ENCODE measurements at regions not wholly inside any gene's neighbourhood (a gene's known extent, or its start where the extent isn't known, plus 50 kb on each side); places are given as distances from the start of the nearest gene placed in this dataset.
"Not testable (repeated sequence)": the region's sequence is repeated elsewhere in the genome, so short reads cannot be mapped to it uniquely, and the experiment has no call there.

DNA sequence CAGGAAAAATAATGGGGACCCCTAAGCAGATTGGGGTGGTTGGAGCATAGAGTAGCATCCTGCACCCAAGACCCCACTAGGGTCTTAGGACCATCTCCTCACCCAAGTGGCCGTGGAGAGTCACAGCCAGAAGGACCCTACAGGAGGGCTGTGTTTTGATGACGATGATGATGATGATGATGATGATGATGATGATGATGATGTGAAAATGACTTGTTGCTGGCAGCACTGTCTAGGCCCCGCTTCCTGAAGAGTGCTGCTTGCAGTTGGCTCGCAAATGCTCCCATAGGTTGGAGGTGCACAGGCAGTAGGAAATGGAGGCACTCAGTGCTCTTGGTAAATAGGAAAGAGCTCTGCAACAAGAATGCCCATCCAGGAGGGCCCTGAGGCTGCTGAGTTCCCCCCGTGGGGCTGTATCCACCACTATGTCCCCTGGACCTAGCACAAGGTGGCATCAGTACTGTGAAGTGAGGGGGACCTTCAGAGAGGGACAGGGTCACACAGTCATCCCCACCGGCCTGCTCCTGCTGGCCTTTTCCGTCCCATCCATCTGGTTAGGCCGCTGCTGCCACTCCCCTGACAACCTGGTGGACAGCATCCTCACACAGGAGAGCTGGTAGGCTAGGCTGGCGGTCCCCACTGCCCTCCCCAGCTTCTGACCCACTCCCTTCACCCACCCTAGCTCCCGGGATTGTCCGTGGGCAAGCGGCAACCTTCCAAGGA lies 139.6 kb downstream of the FOXD2 start:
- no peak for DNase-seq

DNA sequence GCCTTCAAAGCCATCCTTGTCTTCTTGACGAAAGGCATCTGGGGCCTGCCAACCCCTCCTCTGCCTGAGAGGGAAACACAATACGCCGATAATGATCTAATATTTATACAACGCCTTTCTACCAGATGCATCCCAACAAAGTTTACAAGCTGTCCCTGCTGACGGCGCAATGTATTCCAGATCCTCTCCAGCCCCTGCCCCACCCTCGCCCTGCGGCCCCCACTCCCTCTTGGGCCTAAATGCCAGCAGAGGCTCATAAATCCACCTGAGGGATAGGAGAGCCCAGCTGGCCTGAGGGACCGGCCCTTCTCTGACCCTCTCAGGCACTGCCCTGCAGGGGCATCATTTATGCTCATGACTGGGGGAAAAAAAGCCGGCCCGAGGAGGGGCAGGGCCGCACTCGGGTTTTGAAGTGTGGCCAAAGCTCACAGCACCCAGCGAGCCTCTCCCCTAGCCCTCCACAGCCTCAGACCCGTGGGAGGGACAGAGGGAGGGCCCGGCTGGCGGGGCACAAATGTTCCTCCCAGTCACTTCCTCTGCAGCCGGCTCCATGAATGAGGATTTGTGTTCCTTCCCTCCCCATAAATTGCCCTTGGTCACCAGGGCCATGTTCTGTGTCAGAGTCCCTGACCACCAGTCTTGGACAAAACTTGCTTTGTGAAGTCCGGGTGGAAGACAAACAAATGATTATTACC lies 140.3 kb downstream of the FOXD2 start:
- no peak for DNase-seq

DNA sequence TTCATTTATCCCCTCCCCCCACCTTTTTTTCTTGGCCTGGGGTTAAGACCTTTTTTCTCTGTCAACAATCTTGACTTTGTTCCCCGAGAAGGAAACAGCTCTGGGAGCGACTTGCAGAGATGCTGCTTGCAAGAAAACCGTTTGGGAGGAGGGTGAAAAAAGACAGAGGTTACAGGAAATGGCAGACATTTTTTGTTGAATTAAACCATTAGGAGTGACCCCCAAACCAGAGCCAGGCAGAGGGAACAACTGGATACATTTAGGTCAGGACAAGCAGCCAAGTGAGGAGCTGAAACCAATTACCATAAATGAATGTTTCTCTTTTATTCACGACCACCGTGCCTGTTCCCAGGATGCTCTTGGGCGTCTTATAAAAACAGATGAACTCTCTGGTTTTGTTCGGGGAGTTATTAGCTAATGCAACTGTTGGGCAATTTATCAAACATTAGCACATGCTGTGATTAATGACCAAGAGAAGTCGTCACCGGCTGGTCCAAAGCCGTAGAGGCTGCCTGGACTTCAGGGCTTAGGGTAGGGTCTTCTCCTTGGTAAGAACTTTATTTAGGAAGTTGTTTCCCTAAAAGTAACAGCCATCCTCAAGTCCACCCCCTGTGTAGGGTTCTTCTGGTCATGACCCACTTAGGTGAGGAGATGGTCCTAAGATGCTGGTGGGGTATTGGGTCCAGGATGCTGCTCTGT lies 141.0 kb downstream of the FOXD2 start:
- no peak for DNase-seq

DNA sequence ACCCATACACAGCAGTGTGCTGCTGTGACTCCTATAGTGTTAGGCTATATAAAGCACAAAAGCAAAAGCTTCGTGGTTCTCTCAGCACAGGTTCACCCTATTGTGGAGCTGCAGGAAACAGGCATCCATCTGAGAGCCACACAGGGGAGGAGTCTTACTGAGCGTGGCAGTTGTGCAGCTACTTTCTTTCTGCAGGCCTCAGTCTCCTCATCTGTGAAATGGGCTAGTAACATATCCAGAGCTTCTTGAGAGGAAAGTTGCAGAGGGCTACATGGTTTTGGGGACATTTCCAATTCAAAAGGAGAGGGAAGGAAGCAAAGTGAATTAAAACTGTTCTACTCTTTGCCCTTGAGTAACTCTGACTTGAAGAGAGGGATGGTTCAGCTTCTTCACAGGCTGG lies 142.0 kb downstream of the FOXD2 start:
- no peak for DNase-seq

DNA sequence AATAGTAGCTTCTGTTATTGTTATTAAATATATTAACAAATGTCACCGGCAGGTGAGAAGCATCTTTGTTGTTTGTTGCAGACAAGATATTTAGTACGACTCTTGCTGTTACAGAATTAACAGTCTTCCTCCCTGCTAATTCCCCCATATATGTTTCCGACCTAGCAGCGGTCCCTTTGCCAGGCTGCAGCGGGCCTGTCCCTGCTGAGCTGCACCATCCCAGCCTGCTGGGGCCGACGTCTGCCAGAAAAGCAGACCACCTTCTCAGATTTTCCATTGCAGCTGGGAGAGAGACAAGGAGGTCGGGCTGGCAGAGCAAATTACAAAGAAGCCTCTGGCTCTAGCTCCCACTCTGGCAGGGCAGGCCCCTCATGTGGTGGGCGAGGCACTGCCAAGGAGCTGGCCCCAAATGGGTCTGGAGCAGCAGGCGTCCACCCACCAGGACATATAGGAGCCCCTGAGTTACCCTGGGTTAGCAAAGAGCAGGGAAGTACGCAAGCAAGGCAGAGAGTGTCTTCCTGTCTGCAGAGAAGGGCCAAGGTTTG lies 142.7 kb downstream of the FOXD2 start:
- no peak for DNase-seq

DNA sequence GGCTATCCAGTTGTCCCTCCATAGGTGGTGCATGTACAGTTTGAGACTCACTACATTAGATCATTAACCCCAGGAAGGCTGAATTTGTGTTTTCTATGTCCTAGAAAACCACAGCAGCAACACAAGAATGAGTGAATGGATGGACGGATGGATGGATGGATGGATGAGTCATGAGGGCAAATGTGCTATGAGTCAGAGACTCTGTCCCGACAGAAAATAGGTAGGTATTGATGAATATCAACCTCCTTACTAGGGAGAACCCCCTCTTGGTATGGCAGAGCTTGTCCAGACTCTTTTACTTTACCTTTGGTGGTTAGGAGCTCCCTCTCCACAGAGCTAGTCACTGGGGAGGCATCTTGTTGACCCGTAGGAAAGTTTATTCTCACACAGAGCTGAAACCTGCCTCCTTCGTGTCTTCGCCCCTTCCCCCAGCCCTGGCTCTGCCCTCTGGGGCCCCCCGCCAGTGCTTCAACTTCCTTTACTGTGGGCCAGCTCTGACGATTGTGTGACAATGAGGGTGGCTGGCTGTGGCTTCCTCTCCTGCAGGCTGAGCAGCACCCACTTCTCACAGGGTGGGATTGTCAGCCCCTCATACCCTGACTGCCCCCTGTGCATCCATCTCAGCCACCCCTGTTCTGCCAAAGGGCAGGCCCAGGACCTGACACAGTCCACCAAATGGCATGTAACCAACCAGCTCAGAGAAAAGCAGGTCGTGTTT lies 145.2 kb downstream of the FOXD2 start:
- no peak for DNase-seq

DNA sequence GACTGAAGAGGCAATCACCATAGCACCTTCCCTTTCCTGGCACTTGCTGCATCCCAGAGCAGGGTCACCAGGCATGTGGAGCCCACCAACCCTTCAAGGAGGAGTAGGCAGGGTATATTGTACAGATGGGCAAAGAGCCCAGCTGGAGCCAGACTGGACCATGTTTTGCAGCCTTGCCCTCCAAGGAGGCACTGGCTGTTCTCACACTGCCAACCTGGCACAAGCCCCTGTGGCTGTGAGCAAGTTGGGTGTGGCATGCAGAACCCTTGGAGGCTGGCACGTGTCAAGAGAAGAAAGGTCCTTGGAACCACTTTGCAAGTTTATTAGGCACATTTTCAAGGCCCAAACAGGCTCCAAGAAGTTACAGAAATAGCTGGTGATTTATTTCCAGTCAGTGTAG lies 146.4 kb downstream of the FOXD2 start:
- DNase-seq, result no peak

DNA sequence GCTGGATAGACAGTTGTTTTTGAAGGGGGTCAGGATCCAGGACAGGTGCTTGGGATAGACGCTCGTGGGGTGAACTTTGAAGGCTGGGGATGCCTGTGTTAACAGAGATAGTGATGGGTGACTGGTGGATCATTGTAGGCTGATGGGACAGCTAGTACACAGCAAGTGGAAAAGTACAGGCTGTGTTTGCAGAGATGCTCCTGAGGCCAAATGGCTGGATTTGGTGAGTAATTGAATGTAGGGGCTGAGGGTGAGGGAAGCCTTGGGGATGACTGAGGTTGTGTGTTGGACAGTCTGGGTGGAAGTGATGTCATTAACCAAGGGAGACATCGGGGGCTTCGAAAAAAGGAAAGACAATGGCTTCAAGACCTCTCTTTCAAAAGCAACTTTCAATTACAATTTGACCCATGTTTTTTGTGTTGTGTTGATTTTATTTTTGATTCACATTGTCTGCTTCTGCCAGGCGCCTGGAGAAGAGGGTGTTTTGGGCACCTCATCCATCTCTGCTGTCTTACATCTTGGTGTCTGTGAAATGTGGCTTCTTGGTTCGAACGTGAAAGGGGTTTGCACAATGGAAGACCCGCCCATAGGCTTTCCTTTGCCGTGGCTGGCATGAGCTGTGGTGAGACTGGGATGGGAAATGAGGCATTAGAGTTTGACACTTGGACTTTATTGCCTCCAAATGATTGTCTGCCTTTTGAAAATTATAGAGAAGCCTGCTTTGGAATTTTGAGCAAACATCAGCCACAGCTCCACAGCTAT lies 147.5 kb downstream of the FOXD2 start:
- DNase-seq, result no peak

DNA sequence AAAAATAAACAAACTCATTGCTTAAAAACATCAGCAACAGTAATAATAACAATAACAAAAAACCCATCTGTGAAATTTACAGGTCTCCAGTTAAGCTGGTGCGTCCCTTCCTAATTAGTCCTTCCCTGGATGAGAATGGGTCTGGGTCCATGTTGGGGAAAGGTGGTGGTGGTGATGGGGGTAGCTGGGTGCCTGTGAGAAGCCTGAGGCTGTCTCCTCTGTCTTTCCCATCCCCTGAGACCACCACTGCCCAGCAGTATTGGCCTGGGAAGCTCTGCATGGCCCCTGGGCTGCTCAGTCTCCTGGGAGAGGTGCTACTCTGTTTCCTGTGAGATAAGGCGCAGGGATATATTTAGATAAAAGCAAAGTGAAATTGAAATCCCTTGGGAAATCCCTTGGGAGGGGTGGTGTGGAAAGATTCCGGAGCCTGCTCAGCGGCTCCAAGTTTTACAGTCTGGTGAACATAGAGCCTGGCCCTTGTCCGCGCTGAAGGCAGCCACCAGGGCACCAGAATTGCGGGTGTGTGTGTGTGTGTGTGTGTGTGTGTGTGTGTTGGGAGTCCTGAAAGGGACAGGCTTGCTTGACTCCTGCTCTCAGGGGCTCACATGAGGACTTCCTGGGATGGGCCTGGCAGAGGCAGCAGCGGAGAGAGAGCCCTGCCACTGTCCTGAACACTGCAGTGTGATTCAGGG lies 150.2 kb downstream of the FOXD2 start:
- DNase-seq, result no peak

DNA sequence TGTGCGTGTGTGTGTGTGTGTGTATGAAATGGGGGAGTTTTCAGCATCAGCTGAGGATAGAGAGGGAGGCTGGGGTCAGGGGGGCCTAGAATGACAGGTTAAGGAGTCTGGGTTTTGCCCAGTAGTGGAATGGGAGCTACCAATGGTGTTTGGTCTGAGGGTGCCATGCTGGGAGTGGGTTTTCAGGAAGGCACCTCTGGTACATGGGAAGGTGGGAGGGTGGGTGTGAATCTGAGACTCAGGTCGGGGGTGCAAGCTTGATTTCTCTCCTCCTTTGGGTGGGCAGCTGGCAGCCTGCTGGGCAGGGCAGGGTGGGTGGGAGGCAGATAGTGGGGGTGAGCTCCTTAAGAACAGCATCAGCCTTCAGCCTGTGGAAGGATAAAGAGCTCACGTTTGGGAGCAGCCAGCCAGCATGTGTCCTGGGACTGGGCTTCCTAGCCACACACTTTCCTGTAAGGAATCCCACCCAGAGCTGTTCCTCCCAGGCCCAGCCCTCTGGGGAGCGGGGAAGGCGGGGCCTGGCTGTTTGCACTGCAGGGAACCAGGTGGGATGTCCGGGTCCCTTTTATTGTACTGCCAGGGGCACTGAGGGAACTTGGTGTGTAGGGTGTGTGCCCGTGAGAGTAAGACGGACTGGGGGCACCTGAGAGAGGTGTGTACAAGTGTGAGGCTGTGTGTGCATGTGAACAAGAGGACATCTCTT lies 152.8 kb downstream of the FOXD2 start:
- no peak for DNase-seq

DNA sequence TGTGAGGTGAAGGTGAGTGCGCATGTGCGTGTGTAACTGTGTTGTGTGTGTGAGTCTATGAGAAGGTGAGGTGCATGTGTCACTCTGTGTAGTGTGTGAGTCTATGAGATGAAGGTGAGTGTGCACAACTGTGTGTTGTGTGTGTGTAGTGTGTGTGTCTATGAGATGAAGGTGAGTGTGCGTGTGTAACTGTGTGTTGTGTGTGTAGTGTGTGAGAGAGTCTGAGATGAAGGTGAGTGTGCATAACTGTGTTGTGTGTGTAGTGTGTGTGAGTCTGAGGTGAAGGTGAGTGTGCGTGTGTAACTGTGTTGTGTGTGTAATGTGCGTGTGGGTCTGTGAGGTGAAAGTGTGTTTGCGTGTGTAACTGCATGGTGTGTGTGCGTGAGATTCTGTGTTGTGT lies 154.0 kb downstream of the FOXD2 start:
- DNase-seq, result no peak

DNA sequence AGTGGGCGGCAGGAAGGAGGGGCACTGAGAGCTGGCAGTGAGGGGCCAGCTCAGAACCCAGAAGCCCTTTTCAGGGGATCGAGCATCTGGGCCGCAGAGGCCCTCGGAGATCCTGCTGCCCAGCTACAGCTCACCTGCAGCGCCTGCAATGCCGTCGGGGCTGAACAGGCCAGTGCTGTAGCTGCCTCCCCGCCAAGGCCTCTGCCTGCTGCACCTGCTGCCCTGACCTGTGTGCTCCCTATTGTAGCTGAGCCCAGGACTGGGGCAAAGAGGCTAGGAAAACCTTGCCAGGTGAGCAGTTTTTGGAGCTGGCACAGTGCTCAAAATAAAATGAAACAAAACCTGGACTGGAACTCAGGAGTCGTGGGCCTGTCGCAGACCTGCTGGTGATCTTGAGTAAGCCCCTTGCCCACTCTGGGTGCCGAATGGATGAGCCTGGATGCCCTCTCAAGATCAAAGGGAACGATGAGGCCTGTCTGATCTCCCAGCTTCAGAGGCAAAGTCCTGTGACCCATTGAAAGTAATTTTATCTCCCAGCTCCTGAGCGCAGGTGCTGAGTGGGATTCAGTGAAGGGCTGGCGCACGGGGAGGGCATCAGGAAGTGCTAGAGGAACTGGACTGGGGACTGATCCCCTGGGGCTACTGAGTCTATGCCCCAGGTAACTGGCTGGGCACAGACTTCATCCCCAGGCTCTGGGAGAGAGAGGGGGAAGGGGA lies 154.6 kb downstream of the FOXD2 start:
- DNase-seq, result no peak

DNA sequence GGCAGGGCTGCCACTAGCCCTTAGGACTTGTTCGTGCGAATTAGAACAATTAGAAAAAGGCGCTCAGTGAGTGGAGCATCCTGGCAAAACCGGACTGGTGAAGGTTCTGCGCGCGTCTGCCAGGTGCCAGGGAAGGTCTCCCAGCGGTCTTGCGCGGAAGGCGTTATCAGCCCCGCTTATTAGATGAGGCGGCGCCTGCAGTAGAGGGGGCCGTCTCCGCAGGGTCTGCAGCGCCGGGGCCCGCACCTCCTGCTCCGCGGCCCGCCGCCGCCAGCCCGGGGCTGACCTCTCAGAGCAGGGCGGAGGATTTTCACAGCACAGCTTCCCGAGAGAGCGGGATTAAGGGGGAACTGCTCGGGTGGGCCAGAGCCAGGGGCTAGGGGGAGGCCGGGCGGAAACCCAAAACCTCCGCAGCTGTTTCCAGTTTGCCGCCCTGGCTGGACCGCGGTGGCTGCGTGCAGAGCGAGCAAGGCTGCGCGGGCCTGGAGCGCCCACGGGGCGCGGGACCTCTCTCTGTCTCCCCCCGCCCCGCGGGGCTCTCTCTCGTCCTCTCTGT lies 155.2 kb downstream of the FOXD2 start:
- DNase-seq, result no peak

DNA sequence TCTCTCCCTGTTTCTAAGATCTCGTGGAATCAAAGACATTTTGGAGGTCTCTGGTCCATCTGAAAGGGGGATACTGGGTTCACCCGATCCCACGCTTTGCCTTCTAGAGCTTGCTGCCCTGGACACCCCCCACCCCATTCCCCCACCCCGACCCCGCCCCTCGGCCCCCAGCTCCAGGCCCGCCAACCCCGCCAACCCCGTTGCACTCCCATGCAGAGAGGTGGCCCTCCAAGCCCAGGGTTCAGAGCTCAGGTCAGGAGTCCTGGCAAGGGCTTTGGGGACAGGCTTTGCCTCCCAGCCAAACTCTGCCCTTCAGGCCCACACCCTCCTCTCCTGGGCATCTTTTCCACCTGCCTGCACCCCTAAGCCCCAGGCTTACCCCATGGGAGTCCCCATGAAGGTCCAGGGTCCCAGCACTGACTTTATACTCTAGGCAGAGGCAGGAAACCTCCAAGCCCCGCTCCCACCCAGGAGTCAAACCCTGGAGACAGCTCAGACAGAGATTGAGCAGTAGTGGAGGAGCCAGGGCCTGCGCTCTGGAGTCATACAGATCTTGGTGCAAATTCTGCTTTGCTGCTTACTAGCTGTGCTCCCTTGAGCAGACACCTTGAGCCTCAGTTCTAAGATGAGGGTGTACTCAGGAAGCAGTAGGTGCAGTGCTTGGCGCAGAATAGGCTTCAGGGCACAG lies 155.9 kb downstream of the FOXD2 start:
- no peak for DNase-seq

DNA sequence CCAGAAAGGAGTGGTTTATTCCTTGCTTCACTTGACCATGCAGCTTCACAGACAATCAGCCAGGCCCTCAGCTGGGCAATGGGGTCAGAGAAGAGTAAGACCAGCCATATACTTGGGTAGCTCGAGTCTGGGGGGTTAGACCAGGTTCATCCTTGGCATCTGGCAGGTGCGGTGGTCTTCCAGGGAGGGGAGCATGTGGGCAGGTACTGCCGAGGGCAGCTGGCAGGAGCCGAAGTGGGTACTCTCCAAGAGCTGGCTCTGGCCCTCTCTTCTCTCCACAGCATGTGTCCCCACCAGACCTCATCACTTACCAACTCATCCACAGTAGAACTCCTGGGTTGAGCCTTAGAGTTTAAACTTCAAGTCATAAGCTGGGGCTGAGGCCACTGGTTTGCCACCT lies 156.8 kb downstream of the FOXD2 start:
- DNase-seq, result no peak

DNA sequence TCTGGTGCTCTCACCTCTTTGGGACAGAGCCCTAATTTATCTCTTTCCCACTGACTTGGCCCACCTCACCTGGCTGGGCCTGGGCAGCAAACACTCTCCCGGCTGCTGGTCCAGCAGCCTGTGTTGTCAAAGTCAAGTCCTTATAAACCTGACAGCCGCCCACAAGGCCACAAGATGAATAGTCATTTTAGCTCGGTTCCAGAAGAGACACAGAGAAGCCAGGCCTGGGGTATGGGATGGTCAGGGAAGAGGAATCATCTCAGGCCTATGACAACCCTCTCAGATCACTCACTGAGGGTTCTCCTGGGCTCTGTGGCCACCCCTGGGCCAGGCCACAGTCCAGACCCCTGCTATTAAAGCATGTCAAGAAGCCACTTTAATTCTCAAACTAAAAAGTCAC lies 158.5 kb downstream of the FOXD2 start:
- no peak for DNase-seq

DNA sequence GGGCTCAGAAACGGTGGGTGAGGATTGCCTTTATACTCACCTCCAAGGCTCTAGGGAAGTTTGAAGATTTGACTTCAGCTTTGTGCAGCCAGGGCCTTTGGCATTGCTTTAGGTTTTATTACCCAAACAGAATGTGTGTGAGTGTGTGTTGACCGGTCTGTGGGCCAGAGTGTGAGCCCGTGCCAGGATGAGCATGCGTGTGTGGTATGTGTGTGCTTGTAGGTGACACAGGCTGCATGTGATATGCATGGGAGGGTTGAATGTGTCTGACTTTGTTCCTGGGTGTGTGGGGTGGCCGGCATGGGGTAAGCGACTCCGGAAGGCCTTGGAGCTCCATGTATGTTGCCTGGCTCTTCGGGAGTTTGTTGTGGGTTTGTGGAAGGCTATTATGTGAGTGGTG lies 160.5 kb downstream of the FOXD2 start:
- DNase-seq, result no peak

DNA sequence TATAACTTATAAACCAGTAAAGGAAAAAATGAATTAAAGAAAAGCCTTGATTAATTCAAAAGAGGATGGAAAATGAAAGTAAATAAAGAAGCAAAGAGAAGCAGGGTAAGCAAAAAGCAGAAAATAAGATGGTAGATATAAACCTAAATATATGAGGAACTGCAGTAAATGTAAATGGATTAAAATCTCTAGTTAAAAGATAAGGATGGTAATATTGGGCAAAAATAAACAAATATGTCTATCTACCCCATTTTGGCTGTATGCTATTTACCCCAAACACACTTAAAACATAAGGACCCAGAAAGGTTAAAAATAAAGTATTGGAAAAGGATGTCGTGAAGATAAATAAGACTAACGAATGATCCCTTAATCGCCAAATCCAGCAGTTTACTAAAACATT lies 161.9 kb downstream of the FOXD2 start:
- no peak for DNase-seq

DNA sequence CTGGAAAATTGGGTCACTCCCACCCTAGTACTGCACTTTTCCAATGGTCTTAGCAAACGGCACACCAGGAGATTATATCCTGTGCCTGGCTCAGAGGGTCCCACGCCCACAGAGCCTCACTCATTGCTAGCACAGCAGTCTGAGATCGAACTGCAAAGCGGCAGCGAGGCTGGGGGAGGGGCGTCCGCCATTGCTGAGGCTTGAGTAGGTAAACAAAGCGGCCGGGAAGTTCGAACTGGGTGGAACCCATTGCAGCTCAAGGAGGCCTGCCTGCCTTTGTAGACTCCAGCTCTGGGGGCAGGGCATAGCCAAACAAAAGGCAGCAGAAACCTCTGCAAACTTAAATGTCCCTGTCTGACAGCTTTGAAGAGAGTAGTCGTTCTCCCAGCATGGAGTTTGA lies 164.6 kb downstream of the FOXD2 start:
- not testable (repeated sequence) for DNase-seq

DNA sequence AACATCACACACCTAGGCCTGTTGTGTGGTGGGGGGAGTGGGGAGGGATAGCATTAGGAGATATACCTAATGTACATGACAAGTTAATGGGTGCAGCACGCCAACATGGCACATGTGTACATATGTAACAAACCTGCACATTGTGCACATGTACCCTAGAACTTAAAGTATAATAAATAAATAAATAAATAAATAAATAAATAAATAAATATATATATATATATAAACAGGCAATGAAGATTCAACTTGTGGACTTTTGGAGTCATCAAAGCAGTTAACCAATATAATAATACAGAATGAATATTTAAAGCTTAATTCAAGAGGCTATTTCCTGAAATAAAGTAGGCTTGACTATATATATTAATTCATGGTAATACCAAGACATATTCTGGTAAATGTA lies 167.0 kb downstream of the FOXD2 start:
- DNase-seq, result not testable (repeated sequence)
